ENCODE measurements at regions not wholly inside any gene's neighbourhood (a gene's known extent, or its start where the extent isn't known, plus 50 kb on each side); places are given as distances from the start of the nearest gene placed in this dataset.

GRCh38 chr9:100913257-100913656, 115.3 kb upstream of the PLPPR1 start:
- TF ChIP-seq EZH2 (IDR thresholded peaks at IDR 0.05; ENCODE audit: borderline replicate concordance, low read length) (no peak), CTCF (IDR thresholded peaks at IDR 0.05; ENCODE audit: low read length) (no peak)
